ENCODE measurements at regions not wholly inside any gene's neighbourhood (a gene's known extent, or its start where the extent isn't known, plus 50 kb on each side); places are given as distances from the start of the nearest gene placed in this dataset.

- TF ChIP-seq, protein P1, sequence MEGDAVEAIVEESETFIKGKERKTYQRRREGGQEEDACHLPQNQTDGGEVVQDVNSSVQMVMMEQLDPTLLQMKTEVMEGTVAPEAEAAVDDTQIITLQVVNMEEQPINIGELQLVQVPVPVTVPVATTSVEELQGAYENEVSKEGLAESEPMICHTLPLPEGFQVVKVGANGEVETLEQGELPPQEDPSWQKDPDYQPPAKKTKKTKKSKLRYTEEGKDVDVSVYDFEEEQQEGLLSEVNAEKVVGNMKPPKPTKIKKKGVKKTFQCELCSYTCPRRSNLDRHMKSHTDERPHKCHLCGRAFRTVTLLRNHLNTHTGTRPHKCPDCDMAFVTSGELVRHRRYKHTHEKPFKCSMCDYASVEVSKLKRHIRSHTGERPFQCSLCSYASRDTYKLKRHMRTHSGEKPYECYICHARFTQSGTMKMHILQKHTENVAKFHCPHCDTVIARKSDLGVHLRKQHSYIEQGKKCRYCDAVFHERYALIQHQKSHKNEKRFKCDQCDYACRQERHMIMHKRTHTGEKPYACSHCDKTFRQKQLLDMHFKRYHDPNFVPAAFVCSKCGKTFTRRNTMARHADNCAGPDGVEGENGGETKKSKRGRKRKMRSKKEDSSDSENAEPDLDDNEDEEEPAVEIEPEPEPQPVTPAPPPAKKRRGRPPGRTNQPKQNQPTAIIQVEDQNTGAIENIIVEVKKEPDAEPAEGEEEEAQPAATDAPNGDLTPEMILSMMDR (IDR thresholded peaks at IDR 0.05): no peak
- Histone ChIP-seq H3K27ac (no peak overlapping the region), H3K79me2 (no peaks in the 10 kb centered on the region), H3K36me3 (ENCODE audit: control insufficient read depth, insufficient read depth, low read length) (no peaks in the 10 kb centered on the region), H2AFZ (no peak overlapping the region), H3K4me2 (ENCODE audit: low read length) (no peak overlapping the region), H3K4me3 (ENCODE audit: low read depth, low read length) (no peak overlapping the region), H3K9ac (no peak overlapping the region), H3K4me1 (no peaks in the 10 kb centered on the region), H3K9me3 (ENCODE audit: control insufficient read depth, low read length) (no peaks in the 10 kb centered on the region), H3K27me3 (ENCODE audit: control insufficient read depth, insufficient read depth, low read length) (no peaks in the 10 kb centered on the region)
These were observed 340.4 kb downstream of the CDC5L start for GRCh38 chr6:44727651-44728630.

DNA sequence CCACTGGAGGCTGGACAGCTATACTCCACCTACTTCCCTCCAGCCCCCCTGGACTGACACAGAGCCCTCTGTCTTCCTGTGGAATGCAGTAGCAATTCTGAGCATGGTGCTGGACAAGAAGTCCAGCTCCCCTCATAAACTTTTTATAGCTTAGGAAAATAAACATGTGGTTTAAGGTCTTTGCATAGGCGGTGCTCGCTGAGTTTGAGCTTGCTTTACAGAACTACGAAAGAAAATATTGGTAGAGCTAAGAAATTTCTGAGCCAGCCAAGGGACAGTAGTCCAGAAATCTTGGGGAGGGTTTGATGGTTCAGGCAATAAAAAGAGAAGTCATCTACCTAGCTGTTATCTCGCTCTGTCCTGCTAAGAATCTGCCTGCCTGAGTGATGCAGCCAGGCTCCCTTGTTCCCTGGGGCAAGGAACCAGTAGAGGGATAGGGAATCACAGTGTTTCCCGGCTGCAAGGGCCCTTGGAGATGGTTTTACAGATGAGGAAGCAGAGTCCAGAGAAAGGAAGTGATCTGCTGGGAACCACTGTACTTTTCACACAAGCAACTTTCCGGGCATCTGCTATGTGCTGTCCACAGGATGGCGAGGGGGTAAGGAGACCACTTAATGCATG is 343.4 kb downstream of the CDC5L start:
- H3K27ac ChIP-seq: no peak overlapping the region
- H3K4me1 ChIP-seq: no peaks in the 10 kb centered on the region

GRCh38 chr6:44731485-44732095 is 344.1 kb downstream of the CDC5L start:
- Histone ChIP-seq H3K27me3 (ENCODE audit: control insufficient read depth, insufficient read depth, low read length) (no peaks in the 10 kb centered on the region), H3K36me3 (ENCODE audit: control insufficient read depth, insufficient read depth, low read length) (no peaks in the 10 kb centered on the region), H3K4me2 (ENCODE audit: low read length) (no peak overlapping the region), H3K4me3 (ENCODE audit: low read depth, low read length) (no peak overlapping the region), H3K27ac (no peak overlapping the region), H3K4me1 (no peaks in the 10 kb centered on the region), H2AFZ (no peak overlapping the region), H3K9me3 (ENCODE audit: control insufficient read depth, low read length) (no peaks in the 10 kb centered on the region), H3K9ac (no peak overlapping the region), H3K79me2 (no peaks in the 10 kb centered on the region)
- TF ChIP-seq, protein P1 (IDR thresholded peaks at IDR 0.05): no peak

More for the DNA sequence above, 343.4 kb downstream of the CDC5L start:
- H3K27me3 ChIP-seq (ENCODE audit: control insufficient read depth, insufficient read depth, low read length): no peaks in the 10 kb centered on the region
- H2AFZ ChIP-seq: no peak overlapping the region
- TF ChIP-seq, protein P1 (IDR thresholded peaks at IDR 0.05): no peak
- no peak overlapping the region for H3K4me2 ChIP-seq (ENCODE audit: low read length)
- H3K9ac ChIP-seq: no peak overlapping the region
- H3K36me3 ChIP-seq (ENCODE audit: control insufficient read depth, insufficient read depth, low read length): no peaks in the 10 kb centered on the region
- no peaks in the 10 kb centered on the region for H3K9me3 ChIP-seq (ENCODE audit: control insufficient read depth, low read length)
- H3K4me3 ChIP-seq (ENCODE audit: low read depth, low read length): no peak overlapping the region
- no peaks in the 10 kb centered on the region for H3K79me2 ChIP-seq

GRCh38 chr6:44732243-44732642 is 344.7 kb downstream of the CDC5L start:
- H3K9me3 ChIP-seq (ENCODE audit: control insufficient read depth, low read length): no peaks in the 10 kb centered on the region
- H3K9ac ChIP-seq: no peak overlapping the region
- H3K36me3 ChIP-seq (ENCODE audit: control insufficient read depth, insufficient read depth, low read length): no peaks in the 10 kb centered on the region
- no peaks in the 10 kb centered on the region for H3K4me1 ChIP-seq
- no peak overlapping the region for H2AFZ ChIP-seq
- TF ChIP-seq, protein P1 (IDR thresholded peaks at IDR 0.05): no peak
- H3K79me2 ChIP-seq: no peaks in the 10 kb centered on the region
- no peaks in the 10 kb centered on the region for H3K27me3 ChIP-seq (ENCODE audit: control insufficient read depth, insufficient read depth, low read length)
- H3K4me3 ChIP-seq (ENCODE audit: low read depth, low read length): no peak overlapping the region
- no peak overlapping the region for H3K27ac ChIP-seq
- H3K4me2 ChIP-seq (ENCODE audit: low read length): no peak overlapping the region
